Lower leg skin (tissue), 4 donors: ENCODE measurements at regions not wholly inside any gene's neighbourhood (a gene's known extent, or its start where the extent isn't known, plus 50 kb on each side); places are given as distances from the start of the nearest gene placed in this dataset.

Source experiments
- DNase-seq, 2 donors: peaks; one replicate each; pipeline ENCODE4 v3.0.0-alpha.2; 2019; ENCODE audit warnings: low spot score in 2 of 2
- H3K4me3 ChIP-seq: fragments of 200-600 bp; sonication (generic); 2 replicates; pipeline ENCODE4 v1.5.1; 2017; ENCODE audit warnings: mild to moderate bottlenecking, low read depth; ENCODE audit not compliant: poor library complexity, severe bottlenecking
- POLR2A ChIP-seq, 2 donors: fragments of 450-650 bp; IDR thresholded peaks; one replicate each; pipeline ENCODE4 v1.6.1; 2016 to 2017; ENCODE audit warnings: antibody characterized with exemption in 2 of 2, mild to moderate bottlenecking in 1 of 2, moderate library complexity in 1 of 2
- WGBS, 2 donors: methylation state at CpG; one replicate each; pipeline ENCODE4 v1.1.5; 2018; 5-methylcytosine and 5-hydroxymethylcytosine counted together
- intact Hi-C: fragments of 100-400 bp; cut with DNase I; formaldehyde crosslinking; loops from one replicate; pipeline ENCODE4 v1.15.0; 2023; ENCODE audit warnings: low total_unique reads
- TF ChIP-seq, protein P1 (sequence below), 3 donors: fragments of 450-650 bp; IDR thresholded peaks; one replicate each; pipeline ENCODE4 v1.5.1; 2016; ENCODE audit warnings: antibody characterized with exemption in 3 of 3, mild to moderate bottlenecking in 3 of 3, moderate library complexity in 2 of 3

DNA sequence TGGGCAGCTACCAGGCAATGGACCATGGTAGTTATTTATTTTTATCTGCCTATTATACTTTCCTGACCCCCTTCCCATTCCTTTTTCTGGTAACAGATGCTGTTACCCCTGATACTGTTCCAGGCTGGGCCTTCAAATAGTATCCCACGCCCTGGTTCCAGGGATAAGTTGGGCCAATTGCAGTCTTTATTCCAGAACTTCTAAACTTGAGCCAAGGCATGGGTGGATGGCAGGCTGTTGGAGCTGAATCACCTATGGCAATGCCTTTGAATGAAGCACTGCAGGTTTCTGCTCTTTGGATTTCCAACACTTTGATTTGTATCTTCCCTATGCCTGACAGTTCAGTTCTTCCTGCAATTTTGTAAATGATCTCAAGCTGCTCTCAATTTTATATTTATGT lies 99.2 kb upstream of the LHCGR start:
- 45 to 74% methylated on average over 1 of the region's 1 CpG for WGBS, 2 donors
- intact Hi-C loops = no loop called here
- DNase-seq = no peak

DNA sequence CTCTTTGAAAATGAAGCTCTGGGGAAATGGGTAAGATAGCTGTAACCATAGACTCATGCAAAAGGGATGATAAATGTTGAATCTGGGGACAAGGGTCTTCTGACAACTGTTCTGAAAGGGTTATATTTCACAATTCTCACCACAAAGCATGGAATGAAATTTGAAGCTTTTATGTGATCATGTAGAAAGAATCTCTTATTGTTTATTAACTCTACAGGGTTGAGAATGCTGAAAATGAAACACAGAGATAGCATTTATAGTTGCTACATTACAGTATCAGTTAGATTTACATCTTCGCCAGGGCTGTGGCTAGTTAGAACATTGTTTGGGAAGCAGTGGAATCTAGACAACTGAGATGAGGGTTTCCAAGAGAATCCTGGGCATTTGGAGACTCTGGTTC lies 97.4 kb upstream of the LHCGR start:
- TF ChIP-seq, protein P1, sequence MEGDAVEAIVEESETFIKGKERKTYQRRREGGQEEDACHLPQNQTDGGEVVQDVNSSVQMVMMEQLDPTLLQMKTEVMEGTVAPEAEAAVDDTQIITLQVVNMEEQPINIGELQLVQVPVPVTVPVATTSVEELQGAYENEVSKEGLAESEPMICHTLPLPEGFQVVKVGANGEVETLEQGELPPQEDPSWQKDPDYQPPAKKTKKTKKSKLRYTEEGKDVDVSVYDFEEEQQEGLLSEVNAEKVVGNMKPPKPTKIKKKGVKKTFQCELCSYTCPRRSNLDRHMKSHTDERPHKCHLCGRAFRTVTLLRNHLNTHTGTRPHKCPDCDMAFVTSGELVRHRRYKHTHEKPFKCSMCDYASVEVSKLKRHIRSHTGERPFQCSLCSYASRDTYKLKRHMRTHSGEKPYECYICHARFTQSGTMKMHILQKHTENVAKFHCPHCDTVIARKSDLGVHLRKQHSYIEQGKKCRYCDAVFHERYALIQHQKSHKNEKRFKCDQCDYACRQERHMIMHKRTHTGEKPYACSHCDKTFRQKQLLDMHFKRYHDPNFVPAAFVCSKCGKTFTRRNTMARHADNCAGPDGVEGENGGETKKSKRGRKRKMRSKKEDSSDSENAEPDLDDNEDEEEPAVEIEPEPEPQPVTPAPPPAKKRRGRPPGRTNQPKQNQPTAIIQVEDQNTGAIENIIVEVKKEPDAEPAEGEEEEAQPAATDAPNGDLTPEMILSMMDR (IDR thresholded peaks at IDR 0.05) = no peak
- TF ChIP-seq POLR2A (IDR thresholded peaks at IDR 0.05) = no peak
- 70 to 83% methylated on average over 1 of the region's 1 CpG for WGBS, 2 donors
- intact Hi-C loops = no loop called here
- H3K4me3 ChIP-seq = no peak overlapping the region
- DNase-seq = no peak

More for the DNA sequence above, 99.2 kb upstream of the LHCGR start:
- no peak overlapping the region for H3K4me3 ChIP-seq
- TF ChIP-seq, protein P1 (IDR thresholded peaks at IDR 0.05) = no peak
- no peak for TF ChIP-seq POLR2A (IDR thresholded peaks at IDR 0.05)

DNA sequence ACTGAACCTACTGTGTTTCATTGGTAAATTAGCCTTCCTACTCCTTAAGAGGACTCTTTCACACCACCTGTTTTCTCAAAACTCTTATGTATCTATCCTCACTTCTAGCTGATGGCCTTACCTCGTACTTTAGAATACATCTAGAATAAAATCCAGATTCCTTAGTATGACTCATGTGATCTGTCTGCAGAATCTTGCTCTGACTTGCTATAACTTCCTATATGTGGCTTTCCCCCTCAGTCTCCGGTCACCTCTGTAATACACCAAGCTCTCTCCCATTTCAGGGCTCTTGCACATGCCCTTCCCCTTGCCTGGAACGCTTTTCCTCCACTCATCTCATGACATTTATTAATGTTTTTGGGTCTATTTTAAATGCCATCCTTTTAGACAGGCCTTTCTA lies 95.6 kb upstream of the LHCGR start:
- H3K4me3 ChIP-seq = no peak overlapping the region
- intact Hi-C loops = no loop called here
- DNase-seq = no peak
- 62 to 68% methylated on average over 3 of the region's 3 CpGs for WGBS, 2 donors
- no peak for TF ChIP-seq POLR2A (IDR thresholded peaks at IDR 0.05)
- TF ChIP-seq, protein P1 (IDR thresholded peaks at IDR 0.05) = no peak

DNA sequence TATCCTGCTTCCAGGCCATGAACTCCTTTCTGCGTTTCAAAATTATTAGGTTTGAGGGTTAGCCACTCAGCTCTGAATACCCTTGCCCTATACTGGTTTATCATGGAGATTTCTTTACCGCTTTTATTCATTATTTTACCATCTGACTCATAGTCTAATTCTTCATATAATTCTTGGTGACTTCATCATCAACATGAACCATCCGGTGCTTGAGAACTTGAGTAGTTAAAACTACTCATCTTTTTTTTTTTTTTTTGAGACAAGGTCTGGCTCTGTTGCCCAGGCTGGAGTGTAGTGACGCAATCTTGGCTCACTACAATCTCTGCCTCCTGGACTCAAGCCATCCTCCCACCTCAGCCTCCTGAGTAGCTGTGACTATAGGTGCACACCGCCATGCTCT lies 94.2 kb upstream of the LHCGR start:
- 75 to 77% methylated on average over 5 of the region's 5 CpGs for WGBS, 2 donors
- H3K4me3 ChIP-seq = no peak overlapping the region
- TF ChIP-seq, protein P1 (IDR thresholded peaks at IDR 0.05) = no peak
- TF ChIP-seq POLR2A (IDR thresholded peaks at IDR 0.05) = no peak
- intact Hi-C loops = no loop called here
- no peak for DNase-seq

DNA sequence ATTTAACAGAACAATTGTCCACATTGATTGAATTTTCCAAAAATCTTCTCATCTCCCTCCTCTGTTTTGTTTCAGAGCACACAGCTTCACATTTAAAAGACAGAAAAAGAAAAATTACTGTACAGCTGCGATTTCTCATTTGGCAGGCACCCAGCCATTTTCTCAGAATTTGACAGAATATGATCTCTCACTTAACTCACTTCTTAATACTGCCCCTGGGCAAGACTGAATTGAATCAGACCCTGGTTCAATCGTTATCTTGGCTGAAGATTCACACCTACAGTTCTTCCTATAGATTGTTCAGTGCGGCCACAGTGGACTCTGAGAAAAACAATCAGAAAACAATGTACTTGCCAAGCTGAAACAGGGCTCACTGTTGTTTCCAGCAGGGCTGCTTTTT lies 90.2 kb upstream of the LHCGR start:
- no peak overlapping the region for H3K4me3 ChIP-seq
- DNase-seq = no peak
- WGBS, 2 donors = 24 to 32% methylated on average over 3 of the region's 3 CpGs
- intact Hi-C loops = no loop called here
- TF ChIP-seq, protein P1 (IDR thresholded peaks at IDR 0.05) = no peak
- no peak for TF ChIP-seq POLR2A (IDR thresholded peaks at IDR 0.05)

DNA sequence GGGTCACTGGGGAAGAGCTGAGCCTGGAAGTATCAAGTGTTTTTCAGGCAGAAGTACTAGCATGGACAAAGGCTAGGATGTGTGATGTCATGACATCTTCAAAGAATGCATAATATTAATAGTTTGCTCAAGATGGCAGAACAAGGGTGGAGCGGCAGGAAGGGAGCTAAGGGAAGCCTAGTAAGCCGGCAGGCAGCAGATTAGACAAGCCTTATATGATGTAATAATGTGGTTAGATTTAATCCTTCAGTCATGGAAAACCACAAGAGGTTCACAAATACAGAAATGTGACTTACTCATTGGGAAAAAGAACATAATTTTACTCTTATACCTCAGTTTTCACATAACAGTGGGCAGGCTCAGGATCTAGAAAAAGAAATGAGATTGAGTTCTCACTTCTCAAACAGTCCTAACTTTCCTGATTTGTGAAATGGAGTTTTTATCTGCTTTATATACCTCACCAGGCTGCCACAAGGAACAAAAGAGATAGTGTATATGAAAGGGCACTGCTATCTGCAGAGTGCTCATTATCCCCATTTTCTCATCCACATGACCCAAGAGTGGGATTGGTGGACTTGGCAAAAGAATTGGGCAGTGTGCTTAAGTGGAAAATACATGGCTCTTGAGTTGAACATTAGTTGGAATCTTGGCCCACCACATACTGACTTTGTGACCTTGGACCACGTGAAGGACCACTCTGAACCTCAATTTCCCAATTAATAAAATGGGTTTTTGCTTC lies 89.1 kb upstream of the LHCGR start:
- TF ChIP-seq POLR2A (IDR thresholded peaks at IDR 0.05) = no peak
- TF ChIP-seq, protein P1 (IDR thresholded peaks at IDR 0.05) = no peak
- no peak for DNase-seq
- WGBS, 2 donors = 48 to 59% methylated on average over 3 of the region's 3 CpGs
- intact Hi-C loops = no loop called here
- H3K4me3 ChIP-seq = no peak overlapping the region
